ENCODE measurements at regions not wholly inside any gene's neighbourhood (a gene's known extent, or its start where the extent isn't known, plus 50 kb on each side); places are given as distances from the start of the nearest gene placed in this dataset.
A peak's percentile ranks its signal among the peaks of the same experiment; 100 is the strongest.
"Not testable (repeated sequence)": the region's sequence is repeated elsewhere in the genome, so short reads cannot be mapped to it uniquely, and the experiment has no call there.

DNA sequence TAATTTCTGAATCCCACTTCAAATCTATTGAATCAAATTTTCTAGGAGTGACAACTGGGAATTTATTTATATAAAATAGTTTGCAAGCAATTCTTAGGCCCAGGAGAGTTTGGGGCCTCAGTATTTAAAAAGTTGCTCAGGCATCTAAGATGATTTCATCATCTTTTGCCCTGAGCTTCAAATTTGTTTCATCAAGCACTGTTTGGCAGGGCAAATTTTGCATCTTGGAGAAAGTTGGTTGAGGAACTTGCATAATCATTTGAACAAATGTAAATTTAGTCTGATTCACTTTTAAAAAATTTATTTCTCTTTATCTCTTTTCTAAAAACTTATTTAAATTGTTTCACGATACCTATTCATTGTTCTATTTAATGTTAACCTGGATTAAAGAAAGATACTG is 702.8 kb downstream of the SI start:
- no peaks in the 10 kb centered on the region for H3K4me1 Mint-ChIP-seq
- ATAC-seq (no peak), DNase-seq (no peak)
- no peaks in the 10 kb centered on the region for H3K36me3 Mint-ChIP-seq
- no peak overlapping the region for H3K27ac Mint-ChIP-seq
- H3K9me3 Mint-ChIP-seq: peaks cover 0 to 16% (median 3%) of the 10 kb centered on the region in 9 donors
- no peak overlapping the region for H3K4me3 Mint-ChIP-seq
- H3K27me3 Mint-ChIP-seq: no peaks in the 10 kb centered on the region
- POLR2A ChIA-PET: no interaction called here

DNA sequence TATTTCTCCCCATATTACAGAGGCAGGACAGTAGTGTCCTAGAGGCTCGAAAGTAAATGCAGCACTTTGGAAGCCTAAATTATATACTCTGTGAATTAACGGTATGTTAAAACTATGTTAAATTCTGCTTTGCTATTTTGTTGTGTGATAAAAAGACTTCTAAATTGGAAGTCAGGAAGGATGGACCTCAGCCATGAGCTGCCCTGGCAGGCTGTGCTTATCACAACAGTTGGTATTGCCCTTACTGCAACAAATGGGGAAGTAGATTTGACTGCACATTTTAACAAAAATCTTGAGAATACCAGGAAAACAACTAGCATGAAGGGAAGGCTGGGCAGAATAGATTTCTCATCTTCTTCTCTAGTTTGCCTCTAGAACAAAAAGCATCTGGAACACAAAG is 706.6 kb downstream of the SI start:
- POLR2A ChIA-PET: no interaction called here
- Mint-ChIP-seq H3K4me3 (no peak overlapping the region), H3K4me1 (no peaks in the 10 kb centered on the region), H3K27ac (peak overlapping the region in 1 of 10 donors; percentile 78), H3K27me3 (no peaks in the 10 kb centered on the region), H3K9me3 (peaks cover 0 to 12% (median 3%) of the 10 kb centered on the region in 9 donors), H3K36me3 (no peaks in the 10 kb centered on the region)
- no peak for DNase-seq
- ATAC-seq: no peak

DNA sequence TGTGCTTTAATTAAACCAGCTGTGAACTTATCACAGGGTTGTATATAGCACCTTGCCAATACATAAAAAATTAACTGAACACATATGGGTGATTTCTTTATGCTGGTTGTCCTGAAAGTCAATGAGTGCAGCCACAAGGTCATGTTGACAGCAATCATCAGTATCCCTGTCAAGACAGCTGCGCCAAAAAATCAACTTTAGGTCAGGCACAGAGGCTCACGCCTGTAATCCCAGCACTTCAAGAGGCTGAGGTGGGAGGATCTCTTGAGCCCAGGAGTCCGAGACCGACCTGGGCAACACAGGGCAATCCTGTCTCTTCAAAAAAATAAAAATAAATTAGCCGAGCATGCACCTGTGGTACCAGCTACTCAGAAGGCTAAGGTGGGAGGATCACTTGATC is 707.3 kb downstream of the SI start:
- Mint-ChIP-seq H3K27me3 (no peaks in the 10 kb centered on the region), H3K4me3 (no peak overlapping the region), H3K4me1 (no peaks in the 10 kb centered on the region), H3K27ac (no peak overlapping the region), H3K36me3 (no peaks in the 10 kb centered on the region), H3K9me3 (peaks cover 0 to 12% (median 3%) of the 10 kb centered on the region in 9 donors)
- POLR2A ChIA-PET: no interaction called here
- ATAC-seq (no peak), DNase-seq (no peak)

DNA sequence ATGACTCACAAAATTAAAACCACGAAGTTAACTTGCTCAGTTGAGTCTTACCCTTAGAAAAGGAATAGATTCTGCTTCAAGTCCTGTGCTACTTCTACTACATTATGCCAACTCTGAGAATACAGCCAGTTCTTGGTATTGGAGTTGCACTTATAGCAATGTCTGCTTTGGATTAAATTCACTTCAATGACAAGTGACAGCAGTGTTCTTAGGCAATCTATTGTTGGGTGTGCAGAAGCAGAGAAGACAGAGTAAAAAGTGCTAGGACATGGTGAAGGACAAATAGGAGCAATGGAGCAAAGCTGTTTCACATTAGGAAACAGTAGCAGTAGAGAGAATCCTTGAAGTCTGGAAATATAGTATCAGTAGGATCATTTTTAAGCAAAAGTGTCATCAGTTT is 713.1 kb downstream of the SI start:
- ATAC-seq: no peak
- no peaks in the 10 kb centered on the region for H3K36me3 Mint-ChIP-seq
- POLR2A ChIA-PET: no interaction called here
- DNase-seq: no peak
- H3K9me3 Mint-ChIP-seq: peaks cover 0 to 8% (median 0%) of the 10 kb centered on the region in 9 donors
- H3K27ac Mint-ChIP-seq: no peak overlapping the region
- H3K4me3 Mint-ChIP-seq: no peak overlapping the region
- H3K4me1 Mint-ChIP-seq: no peaks in the 10 kb centered on the region
- H3K27me3 Mint-ChIP-seq: no peaks in the 10 kb centered on the region

DNA sequence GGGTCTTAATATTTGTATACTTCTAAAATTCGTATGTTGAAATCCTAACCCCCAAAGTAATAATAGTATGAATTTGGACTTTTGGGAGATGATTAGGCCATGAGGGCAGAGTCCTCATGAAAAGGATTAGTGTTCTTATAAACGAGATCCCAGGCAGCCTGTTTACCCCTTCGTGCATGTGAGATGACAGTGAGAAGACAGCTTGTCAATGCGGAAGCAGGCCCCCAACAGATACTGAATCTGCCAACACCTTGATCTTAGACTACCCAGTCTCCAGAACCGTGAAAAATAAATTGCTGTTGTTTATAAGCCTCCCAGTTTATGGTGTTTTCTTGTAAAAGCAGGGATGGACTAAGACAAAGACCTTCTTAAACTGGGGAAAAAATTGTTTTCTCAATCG is 714.2 kb downstream of the SI start:
- Mint-ChIP-seq H3K4me3 (no peak overlapping the region), H3K4me1 (no peaks in the 10 kb centered on the region), H3K27ac (no peak overlapping the region), H3K36me3 (no peaks in the 10 kb centered on the region), H3K9me3 (peaks cover 0 to 4% (median 0%) of the 10 kb centered on the region in 9 donors), H3K27me3 (no peaks in the 10 kb centered on the region)
- ATAC-seq (no peak), DNase-seq (no peak)
- POLR2A ChIA-PET: no interaction called here

DNA sequence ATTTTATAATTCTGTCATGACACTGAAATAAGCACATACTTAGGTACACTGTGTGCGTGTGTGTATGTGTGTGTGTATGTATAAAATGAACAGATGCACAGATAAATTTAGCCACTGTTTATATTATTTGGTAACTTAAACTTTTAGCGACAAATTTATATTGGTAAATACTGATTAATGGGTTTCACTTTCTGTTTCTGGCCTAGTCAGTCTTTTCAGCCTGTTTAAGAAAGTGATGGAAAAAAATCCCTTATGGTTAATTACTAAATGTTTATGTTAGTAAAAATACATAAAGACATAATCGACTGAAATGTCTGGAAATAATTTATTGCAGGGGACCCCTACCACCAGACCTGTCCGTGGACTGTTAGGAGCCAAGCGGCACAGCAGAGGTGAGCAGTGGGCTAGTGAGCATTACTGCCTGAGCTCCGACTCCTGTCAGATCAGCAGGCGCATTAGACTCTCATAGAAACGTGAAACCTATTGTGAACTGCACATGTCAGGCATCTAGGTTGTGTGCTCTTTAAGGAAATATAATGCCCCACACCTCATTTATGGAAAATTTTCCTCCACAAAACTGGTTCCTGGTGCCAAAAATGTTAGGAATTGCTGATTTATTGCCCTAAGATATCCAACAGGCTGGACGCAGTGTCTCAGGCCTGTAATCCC is 717.4 kb downstream of the SI start:
- no peak for ATAC-seq
- no peak for DNase-seq
- H3K4me3 Mint-ChIP-seq: no peak overlapping the region
- no peaks in the 10 kb centered on the region for H3K4me1 Mint-ChIP-seq
- no peak overlapping the region for H3K27ac Mint-ChIP-seq
- no peaks in the 10 kb centered on the region for H3K27me3 Mint-ChIP-seq
- H3K9me3 Mint-ChIP-seq: peaks cover 0 to 4% (median 0%) of the 10 kb centered on the region in 9 donors
- POLR2A ChIA-PET: no interaction called here
- no peaks in the 10 kb centered on the region for H3K36me3 Mint-ChIP-seq

DNA sequence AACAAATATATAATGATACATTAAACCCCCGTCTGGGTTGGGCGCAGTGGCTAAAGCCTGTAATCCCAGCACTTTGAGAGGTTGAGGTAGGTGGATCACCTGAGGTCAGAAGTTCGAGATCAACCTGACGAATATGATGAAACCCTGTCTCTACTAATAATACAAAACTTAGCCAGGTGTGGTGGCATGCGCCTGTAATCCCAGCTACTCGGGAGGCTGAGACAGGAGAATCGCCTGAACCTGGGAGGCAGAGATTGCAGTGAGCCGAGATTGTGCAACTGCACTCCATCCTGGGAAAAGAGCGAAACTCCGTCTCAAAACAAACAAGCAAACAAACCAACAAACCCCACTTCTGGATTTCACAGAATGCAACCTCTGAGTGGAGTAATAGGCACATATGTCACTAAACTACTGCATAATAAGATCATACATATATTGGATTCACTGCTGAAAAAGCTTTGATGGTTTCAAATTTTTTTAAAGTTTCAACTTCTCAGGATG is 718.2 kb downstream of the SI start:
- Mint-ChIP-seq H3K4me1 (no peaks in the 10 kb centered on the region), H3K27ac (no peak overlapping the region), H3K9me3 (peaks cover 0 to 4% (median 0%) of the 10 kb centered on the region in 9 donors), H3K27me3 (no peaks in the 10 kb centered on the region), H3K4me3 (no peak overlapping the region), H3K36me3 (no peaks in the 10 kb centered on the region)
- ATAC-seq (no peak), DNase-seq (no peak)
- POLR2A ChIA-PET: no interaction called here

DNA sequence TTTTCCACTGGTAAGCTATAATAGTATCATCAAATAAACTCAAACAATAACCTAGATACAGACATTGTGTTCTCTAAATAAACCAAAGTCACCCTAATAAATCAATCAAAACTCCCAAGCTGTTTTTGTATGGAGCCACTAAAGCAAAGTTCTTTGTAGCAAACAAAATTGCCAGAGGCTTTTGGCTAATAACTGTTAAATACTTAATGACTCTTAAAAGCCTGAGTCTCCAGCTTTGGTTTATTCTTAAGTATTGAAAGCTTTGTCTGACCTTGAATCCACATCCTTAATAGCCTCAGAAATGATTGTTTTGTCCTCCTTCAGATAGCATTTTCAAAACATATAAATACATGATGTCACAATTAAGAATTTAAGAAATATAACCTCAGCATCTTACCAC is 725.3 kb downstream of the SI start:
- Mint-ChIP-seq H3K27ac (no peak overlapping the region), H3K4me1 (no peaks in the 10 kb centered on the region), H3K4me3 (no peak overlapping the region), H3K36me3 (no peaks in the 10 kb centered on the region), H3K9me3 (peaks cover 0 to 5% (median 0%) of the 10 kb centered on the region in 9 donors), H3K27me3 (no peaks in the 10 kb centered on the region)
- POLR2A ChIA-PET: no interaction called here
- DNase-seq: no peak
- no peak for ATAC-seq

DNA sequence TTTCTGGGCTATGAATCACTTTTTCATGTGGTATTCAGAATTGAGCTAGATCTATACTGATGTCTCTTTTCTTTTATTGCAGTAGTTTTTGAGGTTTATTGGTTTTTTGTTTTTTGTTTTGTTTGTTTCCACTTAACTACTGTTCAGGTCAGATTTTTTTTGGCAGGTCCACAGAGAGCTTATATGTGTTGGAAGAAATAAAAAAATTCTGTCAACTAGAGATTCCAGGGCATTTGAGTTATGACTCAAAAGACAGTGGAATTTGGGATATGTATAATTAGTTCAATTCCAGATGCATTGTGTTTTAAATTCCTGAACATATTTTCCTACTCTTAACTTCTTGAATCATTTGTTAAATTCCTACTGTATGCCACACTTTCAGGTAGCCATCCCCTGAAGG is 727.2 kb downstream of the SI start:
- H3K4me1 Mint-ChIP-seq: no peaks in the 10 kb centered on the region
- H3K4me3 Mint-ChIP-seq: no peak overlapping the region
- no peak overlapping the region for H3K27ac Mint-ChIP-seq
- POLR2A ChIA-PET: no interaction called here
- no peak for ATAC-seq
- peaks cover 0 to 4% (median 0%) of the 10 kb centered on the region in 5 donors for H3K27me3 Mint-ChIP-seq
- no peak for DNase-seq
- H3K9me3 Mint-ChIP-seq: peaks cover 0 to 14% (median 3%) of the 10 kb centered on the region in 9 donors
- no peaks in the 10 kb centered on the region for H3K36me3 Mint-ChIP-seq

DNA sequence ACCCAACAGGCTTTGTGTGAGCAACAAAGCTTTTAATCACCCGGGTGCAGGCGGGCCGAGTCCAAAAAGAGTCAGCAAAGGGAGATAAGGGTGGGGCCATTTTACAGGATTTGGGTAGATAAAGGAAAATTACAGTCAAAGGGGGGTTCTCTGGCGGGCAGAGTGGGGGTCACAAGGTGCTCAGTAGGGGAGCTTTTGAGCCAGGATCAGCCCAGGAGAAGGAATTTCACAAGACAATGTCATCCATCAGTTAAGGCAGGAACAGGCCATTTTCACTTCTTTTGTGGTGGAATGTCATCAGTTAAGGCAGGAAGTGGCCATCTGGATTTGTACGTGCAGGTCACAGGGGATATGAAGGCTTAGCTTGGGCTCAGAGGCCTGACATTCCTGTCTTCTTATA is 736.1 kb downstream of the SI start:
- peaks cover 0 to 18% (median 9%) of the 10 kb centered on the region in 9 donors for H3K9me3 Mint-ChIP-seq
- POLR2A ChIA-PET, H3K4me1 Mint-ChIP-seq, H3K4me3 Mint-ChIP-seq, ATAC-seq, H3K27me3 Mint-ChIP-seq, H3K36me3 Mint-ChIP-seq, H3K27ac Mint-ChIP-seq, DNase-seq: not testable (repeated sequence)

DNA sequence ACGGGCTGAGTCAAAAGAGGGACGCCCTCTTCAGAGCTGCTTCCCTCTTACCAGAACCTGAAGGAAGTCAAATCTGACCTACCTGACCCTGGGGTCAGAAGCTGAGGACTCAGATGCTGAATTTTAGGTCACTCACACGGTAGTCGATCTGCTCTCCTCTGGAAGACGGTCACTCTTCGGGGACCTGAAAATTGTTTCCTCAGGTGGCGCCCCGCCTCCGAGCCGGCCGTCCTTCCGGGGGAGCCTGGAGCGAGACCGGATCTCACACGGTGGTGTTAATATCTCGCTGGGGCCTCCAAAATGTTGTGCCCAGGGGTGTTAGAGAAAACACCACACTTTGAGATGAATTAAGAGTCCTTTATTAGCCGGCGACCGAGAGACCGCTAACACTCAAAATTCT is 737.2 kb downstream of the SI start:
- no peaks in the 10 kb centered on the region for H3K36me3 Mint-ChIP-seq
- H3K27ac Mint-ChIP-seq: no peak overlapping the region
- POLR2A ChIA-PET: no interaction called here
- ATAC-seq (no peak), DNase-seq (no peak)
- H3K4me1 Mint-ChIP-seq: no peaks in the 10 kb centered on the region
- peaks cover 0 to under 1% (median 0%) of the 10 kb centered on the region in 5 donors for H3K27me3 Mint-ChIP-seq
- H3K4me3 Mint-ChIP-seq: no peak overlapping the region
- H3K9me3 Mint-ChIP-seq: peaks cover 0 to 12% (median 7%) of the 10 kb centered on the region in 9 donors

DNA sequence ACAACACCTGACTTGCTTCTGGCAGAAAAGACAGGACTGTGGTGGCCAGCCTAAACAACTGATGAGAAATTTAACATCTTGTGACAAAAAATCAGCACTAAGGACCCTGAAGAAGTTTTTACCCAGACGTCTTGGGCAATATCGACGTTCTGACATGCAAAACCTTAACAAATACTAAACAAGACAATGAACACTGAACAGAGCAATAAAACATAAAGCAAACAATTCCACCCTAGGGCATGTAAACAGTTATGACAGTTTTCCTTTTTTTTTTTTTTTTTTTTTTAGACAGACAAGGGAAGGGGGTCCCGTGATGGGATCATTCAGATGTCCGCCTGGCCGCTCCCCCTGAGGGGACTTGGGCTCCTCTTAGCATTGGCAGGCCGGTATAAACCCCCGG is 738.0 kb downstream of the SI start:
- no peak for ATAC-seq
- H3K4me3 Mint-ChIP-seq: no peak overlapping the region
- no peak overlapping the region for H3K27ac Mint-ChIP-seq
- H3K4me1 Mint-ChIP-seq: no peaks in the 10 kb centered on the region
- POLR2A ChIA-PET: no interaction called here
- DNase-seq: no peak
- no peaks in the 10 kb centered on the region for H3K27me3 Mint-ChIP-seq
- H3K36me3 Mint-ChIP-seq: no peaks in the 10 kb centered on the region
- peaks cover 0 to 12% (median 4%) of the 10 kb centered on the region in 9 donors for H3K9me3 Mint-ChIP-seq

DNA sequence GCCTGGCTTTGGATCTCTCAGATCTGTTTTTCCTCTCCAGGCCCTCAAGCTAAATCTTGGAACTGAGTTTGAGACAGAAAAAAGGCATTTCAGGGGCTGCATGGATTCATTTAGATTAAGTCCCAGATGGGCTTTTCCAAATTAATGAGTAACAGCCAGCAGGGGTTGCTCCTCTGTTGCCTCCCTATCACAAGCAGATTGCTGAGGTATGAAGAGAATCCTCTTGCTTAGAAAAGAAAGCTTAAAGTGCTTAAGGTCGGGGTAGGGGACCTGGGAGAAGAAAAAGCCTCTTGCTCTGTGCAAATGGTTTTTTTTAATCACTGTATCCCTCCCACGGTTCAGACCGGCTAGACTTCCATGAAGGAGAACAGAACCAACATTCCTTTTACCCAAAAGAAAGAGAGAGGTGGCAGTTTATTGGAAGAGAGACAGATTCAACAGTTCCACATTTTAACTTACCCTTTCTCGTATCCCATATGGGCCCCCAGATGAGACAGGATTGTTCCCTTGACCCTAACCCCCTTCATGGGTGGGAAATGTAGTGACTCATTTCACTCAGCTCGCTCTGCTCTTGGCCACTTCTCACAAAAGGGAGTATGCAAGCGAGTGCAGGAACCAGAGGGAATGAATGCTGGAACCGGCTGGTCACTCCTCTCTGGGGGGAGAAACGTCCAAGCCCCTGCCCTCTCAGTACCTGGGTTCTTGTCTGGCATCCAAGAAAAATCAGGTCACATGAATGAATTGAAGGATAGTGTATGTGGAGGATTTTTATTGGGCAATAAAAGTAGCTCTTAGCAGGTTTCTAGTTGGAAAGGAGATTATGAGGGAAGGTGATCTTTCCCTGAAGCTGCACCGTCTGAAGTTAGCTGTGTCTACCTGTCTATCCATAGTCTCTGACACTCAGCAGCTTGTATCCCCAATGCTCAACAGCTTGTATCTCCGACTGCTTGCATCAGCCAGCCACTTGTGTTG is 745.2 kb downstream of the SI start:
- Mint-ChIP-seq H3K36me3 (no peaks in the 10 kb centered on the region), H3K4me3 (no peak overlapping the region), H3K9me3 (peaks cover 0 to 5% (median 2%) of the 10 kb centered on the region in 9 donors), H3K27me3 (no peaks in the 10 kb centered on the region), H3K27ac (no peak overlapping the region), H3K4me1 (no peaks in the 10 kb centered on the region)
- ATAC-seq (no peak), DNase-seq (no peak)
- POLR2A ChIA-PET: no interaction called here

All from naive thymus-derived CD8-positive, alpha-beta T cell (primary cell).